ENCODE measurements at regions not wholly inside any gene's neighbourhood (a gene's known extent, or its start where the extent isn't known, plus 50 kb on each side); places are given as distances from the start of the nearest gene placed in this dataset.

DNA sequence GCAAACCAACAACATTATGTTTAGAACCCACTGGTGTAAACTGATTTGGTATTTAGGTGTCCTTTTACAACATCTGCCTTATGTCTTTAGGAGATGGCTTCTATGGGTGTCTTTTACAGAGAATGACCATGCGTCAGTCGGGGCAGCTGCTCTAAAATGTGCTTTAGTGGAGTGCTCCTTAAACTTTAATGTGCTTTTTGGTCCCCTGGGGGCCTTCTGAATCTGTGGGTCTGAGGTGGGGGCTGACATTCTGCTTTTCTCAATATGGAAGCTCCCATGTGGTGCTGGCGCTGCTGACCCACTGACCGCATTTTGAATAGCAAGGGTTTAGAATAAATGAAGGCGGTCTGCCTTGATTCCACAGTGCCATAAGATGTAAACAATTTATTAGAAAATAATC lies 173.2 kb upstream of the B3GALT2 start:
- no peak for DNase-seq

DNA sequence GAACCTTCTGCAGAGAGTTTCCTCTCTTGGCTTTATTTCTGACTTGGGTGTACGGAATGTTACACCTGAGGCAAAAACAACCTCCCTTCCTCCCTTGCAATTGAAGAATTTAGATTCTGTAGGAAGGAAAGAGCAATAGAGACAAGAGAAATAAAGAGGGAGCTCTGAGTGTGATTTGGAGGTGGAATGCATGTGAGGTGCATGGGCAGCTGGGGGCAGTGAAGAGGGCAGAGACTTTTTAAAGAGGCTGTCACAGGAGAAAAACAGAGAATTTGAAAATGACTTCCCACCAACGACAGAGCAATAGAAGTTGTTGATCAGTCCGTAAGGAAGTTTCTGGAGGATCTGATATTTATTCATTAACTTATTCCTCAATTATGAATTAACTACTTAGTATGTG lies 172.0 kb upstream of the B3GALT2 start:
- DNase-seq, result no peak

DNA sequence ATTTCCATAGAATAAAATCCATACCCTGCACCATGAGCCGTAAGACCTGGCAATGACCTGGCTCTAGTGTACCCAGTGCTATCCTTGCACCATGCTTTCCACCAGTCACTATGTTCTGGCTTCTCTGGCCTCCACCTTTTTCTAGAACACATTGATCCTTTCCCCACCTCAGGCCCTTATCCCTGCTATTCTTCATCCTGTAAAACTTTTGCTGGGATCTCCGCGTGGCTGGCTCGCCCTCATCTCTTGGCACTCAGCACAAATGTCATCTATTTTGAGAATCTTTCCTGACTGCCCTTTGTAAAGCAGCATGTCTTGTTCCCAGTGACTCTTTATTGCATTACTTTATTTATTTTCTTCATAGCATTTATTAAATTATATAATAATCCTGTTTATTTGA lies 169.8 kb upstream of the B3GALT2 start:
- DNase-seq, result no peak

DNA sequence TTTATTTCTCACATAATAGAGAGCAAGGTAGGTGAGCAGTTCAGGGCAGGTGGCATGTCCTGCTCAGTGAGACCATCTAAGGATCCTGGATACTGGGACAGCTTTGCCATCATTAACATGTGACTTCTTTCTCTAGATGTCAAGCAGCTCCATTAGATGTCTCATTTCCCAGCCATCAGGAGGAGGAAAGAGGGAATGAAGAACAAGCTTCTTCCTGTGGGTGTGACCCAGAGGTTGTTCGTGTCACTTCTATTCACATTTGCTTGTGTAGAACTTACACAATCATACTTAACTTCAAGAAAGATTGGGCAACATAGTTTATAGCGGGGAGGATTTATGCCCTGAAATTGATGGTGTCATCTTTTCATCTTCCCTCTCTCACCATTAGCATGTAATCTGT lies 169.2 kb upstream of the B3GALT2 start:
- no peak for DNase-seq

DNA sequence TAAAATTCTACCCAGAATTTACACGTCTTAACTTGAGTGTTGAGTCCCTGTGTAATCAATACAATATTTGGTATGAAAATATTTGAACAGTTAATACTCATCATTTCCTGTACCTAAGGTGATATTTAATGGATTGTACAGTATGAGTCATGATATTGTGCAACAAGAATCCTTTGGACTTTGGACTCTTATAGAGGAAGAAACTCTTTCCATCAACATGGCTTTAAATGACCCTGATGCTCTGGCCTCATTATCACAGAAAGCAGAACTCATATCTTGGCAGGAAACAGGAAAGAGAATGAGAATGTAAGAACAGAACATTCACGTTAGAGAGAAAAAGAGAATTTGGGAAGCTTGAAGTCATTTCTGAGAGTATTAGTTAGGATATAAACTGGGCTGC lies 168.8 kb upstream of the B3GALT2 start:
- DNase-seq, result no peak

DNA sequence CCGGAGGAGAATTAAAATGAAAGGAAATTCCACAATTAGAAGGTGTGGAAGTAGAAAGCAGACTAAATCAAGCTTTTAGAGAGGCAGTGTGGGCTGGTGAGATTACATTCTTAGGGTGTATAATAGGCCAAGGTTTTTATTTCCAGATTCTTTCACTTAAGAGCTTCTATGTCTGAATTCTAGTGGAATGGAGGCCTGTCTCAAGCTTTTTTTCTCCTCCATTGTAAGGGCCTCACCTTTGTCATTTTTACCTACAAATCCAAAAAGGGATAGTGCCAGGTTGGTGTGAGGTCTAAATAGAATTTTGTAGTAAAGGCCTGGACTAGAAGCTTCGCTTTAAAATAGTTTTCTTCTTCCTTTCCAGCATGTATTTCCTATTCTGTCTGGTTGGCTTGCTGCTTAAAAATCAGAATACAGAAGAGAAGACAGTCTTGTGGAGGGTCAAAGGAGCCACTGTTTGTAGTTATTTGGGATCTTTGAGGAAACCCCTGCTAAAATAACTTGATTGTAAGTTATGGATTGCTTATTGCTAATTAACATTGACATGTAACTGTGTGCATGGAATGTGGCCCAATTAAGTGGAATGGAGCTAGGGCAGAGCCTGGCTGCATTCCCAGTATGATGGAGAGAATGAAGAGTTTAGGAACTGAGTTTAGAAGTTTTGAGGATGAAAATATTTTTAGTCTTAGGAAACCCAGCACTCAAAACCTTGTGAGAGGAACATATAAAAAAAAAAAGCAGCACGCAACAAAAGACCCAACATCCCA lies 162.5 kb upstream of the B3GALT2 start:
- no peak for DNase-seq

DNA sequence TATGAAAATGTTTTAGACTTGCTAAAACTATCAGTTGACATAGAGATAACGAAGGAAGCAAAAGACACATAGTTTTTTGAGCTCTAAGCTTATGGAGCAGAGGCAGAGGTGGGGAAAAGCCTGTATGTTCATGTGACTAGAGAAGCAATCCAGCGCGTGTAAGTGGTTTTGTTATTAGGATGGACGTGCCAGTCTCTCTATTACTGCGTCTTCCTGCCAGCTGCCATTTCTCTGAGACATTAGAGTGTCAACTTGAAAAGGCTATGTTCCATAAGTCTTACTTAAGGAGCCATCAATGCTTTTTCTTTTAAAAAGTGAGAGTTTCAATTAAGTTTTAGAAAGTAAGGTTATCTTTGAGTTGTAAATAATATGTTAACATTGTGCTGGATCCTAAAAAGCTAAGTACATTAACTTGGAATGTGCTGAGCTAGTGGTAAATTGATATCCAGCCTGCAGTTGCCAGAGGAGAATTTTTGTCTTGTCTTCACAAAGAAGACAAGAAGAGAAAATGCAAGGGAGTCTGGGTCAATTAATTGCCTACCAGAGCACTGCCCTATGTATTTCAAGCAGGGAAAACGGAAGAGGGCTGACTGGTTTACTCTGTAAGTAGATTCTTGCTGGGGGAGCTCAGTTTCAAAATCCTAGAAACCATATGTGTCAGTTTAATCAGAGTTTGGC lies 161.8 kb upstream of the B3GALT2 start:
- DNase-seq, result peak; percentile 58

DNA sequence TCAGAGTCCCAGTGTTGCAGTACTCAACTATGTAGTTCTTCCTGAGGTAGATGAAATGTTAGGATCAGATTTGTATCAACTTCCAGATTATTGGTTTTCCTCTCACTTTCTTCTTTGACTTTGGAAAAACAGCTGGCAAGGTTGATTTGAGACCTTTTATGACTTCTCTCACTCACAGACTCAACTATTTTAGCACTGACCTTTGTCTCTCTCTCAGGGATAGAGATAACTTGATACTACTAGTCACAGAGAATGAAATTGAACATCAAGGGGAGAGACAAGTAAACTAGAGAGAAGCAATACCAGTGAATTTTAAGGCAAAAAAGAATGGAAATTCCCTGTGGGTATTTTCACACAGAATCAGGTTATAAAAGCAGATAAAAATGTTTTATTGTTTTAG lies 159.7 kb upstream of the B3GALT2 start:
- no peak for DNase-seq

DNA sequence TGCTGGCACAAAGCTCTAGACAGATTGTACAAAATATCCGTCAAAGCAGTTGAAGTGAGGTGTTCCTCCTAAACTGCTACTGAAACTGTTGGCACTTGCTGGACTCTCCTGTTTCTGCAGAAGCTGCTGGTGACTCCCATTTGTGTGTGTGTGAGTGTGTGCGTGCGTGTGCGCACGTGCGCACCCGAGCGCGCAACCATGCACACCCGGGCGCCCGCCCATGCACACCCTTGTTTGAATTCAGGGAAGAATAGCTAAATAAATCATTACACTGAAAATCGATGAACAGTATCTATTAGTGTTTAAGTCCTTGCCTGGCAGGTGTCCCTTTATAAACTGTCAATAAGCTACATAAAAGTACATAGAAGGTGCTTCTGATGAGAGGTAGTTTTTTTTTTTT lies 156.4 kb upstream of the B3GALT2 start:
- no peak for DNase-seq

DNA sequence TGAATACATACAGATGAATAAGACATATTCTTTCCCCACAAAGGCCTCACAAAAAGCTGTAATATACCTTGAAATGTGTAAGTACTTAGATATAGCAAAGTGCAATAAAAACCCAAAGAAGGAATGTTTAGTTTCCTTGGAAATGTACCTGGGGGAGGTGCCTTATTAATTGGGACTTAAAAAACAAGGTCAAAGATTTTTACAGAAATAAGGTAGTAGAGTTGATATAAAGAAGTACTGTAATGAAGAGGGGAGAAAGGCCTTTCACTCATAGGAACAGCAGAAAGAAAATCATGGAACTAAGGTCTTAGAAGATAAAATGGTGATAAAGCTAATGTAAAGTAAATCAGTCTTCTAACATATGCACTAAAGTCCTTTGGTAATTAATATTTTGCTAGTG lies 153.9 kb upstream of the B3GALT2 start:
- DNase-seq, result no peak

DNA sequence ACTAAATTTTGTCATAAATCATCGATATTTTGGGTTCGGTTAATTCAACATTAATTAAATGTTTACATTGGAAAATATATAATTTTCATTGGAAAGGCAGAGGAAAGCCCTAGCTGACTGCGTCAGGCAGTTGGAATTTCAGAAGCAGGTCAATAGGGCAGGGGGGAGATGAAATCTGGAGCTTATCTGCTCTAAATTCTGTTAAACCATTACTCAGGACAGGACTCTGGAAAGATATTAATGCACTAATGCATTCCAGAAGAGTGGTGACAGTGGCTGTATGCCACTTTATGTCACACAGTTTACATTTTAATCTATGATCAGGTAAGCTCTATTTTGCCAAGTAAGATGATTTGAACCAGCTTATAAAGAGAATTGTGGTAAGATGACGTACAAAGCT lies 153.0 kb upstream of the B3GALT2 start:
- no peak for DNase-seq

DNA sequence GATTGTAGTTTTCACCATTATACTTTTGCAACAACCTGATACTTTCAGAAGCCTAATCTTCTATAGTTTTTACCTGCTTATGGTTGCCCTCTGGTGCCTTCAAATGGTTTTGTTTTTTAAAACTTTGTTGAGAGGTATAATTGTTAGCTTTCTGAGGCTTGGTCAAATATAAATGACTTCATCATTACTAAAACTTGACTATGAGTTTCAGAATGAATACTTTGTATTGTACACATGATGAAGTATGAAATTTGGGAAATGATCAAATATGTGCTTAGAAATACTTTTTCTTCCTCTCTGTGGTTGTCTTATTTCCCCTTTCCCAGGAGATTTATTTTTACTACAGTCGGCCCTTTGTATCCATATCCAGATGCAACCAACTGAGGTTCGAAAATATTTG lies 151.8 kb upstream of the B3GALT2 start:
- peak; percentile 71 for DNase-seq

DNA sequence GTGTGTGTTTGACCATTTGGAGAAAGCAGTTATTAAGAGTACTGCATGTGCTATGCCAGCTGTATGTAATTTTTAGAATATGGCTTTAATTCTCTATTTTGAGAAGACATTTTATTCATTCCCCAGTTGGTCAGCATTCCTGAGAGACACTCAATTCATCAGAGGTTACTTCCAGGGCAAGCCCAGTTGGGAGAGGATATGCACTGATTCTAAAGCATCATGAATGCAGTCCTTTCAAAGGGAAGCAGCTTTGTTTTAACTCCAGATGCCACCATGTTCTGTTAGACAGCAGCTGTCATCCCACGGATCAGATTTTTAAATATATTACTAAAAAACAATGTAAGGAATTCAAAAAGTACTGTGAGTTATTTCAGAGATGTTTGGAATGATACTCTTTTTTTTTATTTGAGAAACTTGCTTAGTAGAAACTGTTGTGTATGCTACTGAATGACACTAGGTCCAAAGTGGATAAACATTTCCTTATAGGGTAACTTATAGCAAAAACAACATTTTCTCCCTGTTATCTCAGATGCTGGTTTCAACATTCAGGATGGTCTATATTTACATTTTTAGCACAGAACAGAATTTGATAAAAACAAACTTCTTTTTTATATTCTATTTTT lies 149.5 kb upstream of the B3GALT2 start:
- peak; percentile 99 for DNase-seq

DNA sequence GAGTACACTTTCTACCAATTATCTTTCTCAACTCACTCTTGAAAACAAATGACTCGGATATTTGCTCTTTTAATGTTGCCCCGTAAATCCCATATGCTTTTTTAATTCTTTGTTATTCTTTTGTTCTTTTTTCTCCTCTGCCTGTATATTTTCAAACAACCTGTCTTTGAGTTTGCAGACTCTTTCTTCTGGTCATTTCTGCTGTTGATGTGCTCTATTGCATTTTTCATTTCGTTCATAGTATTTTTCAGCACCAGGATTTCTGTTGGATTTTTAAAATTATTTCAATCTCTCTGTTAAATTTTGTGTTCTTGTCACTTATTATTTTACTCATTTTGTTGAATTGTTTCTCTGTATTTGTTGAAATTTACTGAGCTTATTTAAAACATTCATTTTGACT lies 146.8 kb upstream of the B3GALT2 start:
- DNase-seq, result no peak

DNA sequence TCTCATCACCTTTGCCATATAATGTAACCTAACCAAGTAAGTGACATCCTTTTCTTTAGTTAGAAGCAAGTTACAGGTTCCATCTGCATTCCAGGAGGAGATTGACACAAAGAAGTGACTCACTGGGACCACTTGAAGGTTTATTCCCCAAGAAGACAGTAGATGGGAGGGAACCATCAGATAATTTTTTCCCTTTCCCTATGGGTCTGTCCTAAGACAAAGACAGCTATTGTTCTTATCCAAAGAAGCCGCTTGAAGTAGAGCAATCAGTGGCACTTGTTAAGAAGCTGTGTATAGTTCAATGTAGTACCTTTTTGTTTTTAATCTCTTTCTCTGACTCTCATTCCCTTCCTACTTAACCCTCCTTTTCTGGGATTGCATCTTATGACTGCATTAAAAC lies 139.9 kb upstream of the B3GALT2 start:
- no peak for DNase-seq

DNA sequence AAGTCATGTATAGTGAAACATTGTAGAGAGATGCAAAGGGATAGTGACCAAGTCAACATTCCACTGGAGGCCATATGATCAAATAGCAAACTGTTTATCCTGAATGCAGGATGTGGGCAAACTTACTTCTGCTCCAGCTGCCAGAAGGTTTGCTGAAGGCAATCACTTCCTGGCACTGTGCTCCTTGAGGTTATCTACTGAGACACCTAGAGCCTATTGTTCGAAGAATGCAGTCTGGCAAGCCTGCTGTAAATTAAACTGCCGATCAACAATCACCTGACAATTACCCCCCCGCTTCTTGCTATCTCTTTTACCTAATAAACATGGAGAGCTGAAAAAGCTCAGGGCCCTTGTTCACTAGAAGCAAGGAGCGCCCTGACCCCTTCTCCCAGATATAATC lies 139.4 kb upstream of the B3GALT2 start:
- no peak for DNase-seq

DNA sequence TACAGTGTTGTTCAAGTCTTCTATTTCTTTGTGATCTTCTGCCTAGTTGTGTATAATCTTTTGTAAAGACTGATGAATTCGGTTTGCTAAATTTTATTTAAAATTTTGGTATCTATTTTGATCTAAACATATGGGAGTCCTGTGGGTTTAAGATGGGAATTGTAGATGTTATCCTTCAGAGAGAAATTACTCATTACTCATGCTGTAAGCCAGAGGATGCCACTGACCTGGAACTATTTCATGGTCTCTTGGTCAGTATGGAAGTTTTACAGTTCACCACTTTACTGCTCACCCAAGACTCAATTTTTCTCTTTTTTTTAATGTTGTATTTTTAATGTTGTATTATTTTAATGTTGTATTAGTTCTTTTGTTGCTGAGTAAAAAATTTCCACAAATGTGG lies 138.6 kb upstream of the B3GALT2 start:
- no peak for DNase-seq

DNA sequence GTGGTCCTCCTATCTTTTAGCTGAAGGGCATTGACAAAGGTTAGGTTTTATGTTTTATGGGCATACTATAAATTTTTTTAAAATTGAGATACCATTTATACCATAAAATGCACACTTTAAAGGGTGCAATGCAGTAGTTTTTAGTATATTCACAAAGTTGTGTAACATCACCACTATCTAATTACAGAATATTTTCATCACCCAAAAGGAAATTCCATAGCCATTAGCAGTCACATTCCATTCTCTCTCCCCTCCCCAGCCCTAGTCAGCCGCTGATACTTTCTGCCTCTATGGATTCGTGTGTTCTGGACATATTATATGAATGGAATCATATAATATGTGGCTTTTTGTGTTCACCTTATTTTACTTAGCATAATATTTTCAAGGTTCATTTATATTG lies 135.8 kb upstream of the B3GALT2 start:
- DNase-seq, result peak; percentile 95

DNA sequence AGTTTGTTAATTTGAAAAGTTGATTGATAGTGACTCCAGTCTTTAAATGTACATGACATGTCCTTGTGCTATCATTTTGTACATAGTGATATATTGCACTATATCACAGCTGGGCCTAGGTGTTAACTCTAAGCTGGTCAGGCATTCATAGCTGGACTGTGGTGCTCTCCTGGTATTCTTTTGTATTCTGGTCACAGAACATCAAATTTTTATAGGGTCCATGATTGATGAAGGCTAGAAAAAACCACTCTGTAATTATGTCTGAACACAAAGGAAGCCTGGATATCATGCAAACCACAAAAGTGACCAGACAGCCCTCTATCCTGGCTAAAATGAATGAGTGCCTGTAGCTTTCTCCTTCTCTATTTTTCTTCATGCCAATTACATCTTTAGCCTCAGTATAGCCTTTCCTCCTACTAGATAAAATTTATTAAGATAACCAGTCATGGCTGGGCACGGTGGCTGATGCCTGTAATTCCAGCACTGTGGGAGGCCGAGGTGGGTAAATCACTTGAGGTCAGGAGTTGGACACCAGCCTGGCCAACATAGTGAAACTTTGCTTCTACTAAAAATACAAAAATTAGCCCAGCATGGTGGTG lies 134.9 kb upstream of the B3GALT2 start:
- peak; percentile 70 for DNase-seq

DNA sequence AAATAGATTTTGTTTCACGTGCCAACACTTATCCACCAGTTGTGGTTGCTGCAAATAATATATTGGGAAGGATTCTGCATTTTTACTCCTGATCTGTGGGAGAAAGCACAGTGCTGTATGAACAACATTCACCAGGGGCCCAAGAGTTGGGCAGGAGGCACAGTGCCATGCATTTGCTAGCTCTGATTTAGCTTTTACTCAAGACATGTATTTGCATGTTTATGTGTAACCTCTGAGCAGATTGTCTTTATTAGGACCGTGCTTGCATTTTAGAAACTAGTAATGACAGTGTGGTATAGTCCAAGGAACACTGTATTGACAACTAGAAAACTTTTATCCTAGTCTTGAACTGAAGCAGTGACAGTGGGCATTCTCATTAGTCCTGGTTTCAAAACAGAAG lies 133.9 kb upstream of the B3GALT2 start:
- no peak for DNase-seq

DNA sequence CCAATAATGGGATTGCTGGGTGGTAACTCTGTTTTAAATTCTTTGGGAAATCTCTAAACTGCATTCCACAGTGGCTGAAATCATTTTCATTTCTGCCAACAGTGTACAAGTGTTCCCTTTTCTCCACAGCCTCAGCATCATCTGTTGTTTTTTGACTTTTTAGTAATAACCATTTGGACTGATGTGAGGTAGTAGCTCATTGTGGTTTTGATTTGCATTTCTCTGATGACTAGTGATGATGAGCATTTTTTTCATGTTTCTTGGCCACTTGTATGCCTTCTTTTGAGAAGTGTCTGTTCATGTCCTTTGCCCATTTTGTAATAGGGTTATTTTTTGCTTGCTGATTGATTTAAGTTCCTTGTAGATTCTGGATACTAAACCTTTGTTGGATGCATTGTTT lies 131.9 kb upstream of the B3GALT2 start:
- DNase-seq, result peak; percentile 63

DNA sequence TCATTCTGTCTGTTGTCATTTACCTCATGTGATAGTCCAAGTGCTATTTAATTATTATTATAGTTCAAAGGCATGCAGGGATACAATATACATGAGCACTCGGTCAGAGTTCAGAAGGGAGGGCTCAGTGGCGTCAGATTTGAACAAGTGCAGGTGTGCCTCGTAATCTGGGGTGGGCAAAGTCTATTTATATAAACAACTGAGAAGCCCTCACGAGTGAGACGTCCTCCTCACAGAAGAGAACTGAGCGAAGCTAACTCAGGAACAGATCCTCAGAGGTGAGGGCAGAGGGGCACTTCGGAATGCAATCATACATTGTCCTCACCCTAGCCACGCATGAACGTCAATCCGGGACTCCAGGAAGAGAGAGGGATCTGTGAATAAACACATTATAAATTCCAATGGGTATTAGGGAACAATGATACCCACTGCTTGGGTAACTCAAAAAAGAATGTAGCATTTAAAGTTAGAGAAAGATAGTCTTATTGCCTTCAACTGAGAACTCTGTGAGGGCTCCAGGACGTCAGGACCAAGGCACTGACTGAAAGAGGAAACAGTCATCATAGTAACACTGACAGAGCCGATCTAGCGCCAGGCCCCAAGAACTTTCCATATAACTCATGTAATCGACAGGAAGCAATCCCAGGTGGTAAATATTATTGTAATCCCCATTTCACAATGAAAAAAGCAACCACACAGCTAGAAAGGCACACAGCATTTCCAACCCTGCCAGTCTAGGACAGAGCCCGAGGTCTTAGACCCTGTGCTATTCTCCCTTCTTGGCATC lies 127.1 kb upstream of the B3GALT2 start:
- DNase-seq, result no peak

DNA sequence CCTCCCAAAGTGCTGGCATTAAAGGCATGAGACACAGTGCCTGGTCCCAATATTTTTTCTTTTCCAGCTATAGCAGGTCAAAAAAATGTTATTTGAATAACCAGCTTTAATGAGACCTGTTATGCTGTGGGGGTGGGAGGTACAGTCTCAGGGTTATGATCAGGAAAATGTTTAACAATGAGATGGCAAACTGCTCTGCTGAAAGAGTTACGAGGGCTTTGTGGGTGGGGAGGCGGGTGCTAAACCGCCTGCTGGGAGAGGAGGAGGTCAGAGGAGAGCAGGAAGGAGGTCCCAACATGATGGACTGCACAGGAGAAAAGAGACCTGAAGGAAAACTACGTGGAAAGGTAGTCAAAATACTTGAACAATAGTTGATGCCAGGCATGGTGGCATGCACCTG lies 126.0 kb upstream of the B3GALT2 start:
- DNase-seq, result no peak
